ENCODE measurements at regions not wholly inside any gene's neighbourhood (a gene's known extent, or its start where the extent isn't known, plus 50 kb on each side); places are given as distances from the start of the nearest gene placed in this dataset.
"Not testable (repeated sequence)": the region's sequence is repeated elsewhere in the genome, so short reads cannot be mapped to it uniquely, and the experiment has no call there.

GRCh38 chr14:104252256-104253215, 114.1 kb downstream of the KIF26A start:
- no peak for DNase-seq

DNA sequence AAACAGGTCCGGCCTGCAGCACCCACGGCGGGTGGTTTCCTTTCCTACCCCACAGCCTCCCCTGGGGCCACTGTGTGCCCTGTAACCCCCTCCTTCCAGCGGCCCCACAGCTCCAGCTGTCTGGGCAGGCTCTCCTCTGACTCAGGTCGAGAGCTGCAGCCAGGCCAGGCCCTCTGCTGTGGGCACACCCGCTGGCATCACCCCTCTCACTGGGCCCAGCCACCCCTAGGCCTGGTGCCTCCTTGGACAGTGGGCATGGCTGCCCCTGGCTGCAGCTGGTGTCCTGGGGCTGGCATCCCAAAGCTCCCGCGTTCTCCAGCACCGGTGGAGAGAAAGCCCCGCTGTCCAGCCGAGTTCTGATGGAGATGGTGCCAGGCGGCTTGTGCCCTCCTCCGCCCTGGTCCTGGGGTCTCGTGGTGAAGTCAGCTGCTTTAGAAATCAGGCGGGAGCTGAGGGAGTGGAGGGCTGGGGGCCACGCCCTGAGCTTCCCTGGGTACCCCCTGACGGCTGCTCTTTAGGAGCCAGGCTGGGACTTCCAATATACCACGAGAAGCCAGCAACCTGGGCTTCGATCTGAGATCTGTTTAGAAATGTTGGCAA, 114.9 kb downstream of the KIF26A start:
- DNase-seq: no peak

GRCh38 chr14:104253901-104254353, 115.5 kb downstream of the KIF26A start:
- DNase-seq: no peak

GRCh38 chr14:104254735-104255400, 116.5 kb downstream of the KIF26A start:
- peak; percentile 8 for DNase-seq

DNA sequence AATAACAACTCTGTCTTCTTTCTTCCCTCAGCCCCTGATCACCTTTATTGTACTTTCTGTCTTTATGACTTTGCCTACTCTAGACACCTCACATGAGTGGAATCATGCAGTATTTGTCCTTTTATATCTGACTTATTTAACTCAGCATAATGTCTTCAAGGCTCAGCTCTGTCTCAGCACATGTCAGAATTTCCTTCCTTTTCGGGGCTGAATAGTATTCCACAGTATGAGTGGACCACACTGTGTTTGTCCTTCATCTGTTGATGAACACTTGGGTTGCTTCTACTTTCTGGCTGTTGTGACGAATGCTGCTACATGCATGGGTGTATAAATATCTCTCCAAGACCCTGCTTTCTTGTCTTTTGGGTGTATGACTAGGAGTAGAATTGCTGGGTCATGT, 117.6 kb downstream of the KIF26A start:
- no peak for DNase-seq

GRCh38 chr14:104262515-104263514, 124.4 kb downstream of the KIF26A start:
- DNase-seq: no peak

GRCh38 chr14:104263675-104264358, 125.4 kb downstream of the KIF26A start:
- DNase-seq: no peak

DNA sequence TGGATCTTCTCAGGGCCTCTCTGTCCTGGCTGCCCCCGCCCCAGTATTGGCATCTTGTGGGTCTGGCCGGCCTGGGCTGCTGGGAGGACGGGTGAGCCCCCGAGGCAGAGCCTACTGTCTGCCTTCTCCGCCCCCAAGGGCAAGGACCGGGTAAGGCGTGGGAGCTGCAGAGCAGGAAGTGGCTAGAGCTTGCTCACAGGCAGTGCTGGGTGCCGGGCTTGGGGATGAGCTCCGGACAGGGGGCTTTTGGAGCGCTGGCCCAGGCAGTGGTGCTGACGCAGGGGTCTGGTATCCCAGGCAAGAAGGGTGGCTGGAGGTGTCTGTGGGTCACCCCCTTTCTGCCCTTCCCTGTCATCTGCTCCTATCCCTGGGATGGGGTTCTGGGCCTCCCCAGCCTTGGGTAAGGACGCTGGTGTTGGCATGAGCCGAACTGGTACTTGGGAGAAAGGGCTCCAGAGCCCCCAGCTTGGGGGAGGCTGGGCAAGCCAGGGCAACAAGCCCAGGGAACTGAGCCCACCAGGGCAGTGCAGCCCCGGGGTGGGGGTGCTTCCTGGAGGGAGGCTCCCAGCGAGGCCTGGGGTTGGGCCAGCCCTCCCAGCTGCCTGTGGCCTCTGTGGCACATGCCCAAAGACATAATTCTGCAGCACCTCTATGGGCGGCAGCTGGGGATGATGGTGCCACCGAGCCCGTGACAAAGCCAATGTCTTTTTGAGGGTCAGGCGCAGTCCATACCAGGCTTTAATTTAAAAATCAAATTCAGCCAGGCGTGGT, 126.3 kb downstream of the KIF26A start:
- DNase-seq: no peak

DNA sequence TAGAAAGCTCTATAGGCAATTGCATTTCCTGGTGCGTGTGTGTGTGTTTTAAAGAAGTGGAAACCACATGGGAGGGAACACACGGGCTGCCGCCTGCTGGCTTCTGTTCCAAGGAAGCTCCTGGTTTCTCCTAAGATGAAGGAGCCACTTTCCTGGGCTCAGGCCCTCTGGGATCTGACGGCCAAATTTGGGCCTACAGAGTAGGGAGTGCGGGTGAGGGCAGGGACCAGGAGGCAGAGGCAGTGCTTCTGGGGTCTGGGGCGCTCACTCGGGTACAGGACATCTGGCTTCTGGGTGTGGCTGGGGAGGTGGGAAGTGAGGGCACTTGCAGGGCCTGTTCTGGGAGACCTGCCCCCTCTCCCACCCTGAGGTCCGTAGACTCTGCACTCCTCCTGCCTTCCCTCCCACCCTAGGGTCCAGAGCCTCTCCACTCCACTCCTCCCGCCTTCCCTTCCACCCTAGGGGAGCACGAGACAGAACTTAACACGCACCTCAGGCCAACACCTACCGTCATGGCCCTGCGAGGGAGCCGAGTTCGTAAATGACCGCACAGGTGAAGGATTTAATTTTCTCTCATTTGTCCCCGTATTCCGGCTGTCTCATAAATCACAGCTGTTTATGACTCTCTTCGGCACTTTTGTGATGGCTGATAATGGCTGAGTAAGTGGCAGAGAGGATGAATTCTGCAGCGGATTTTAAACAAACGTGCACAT, 127.7 kb downstream of the KIF26A start:
- no peak for DNase-seq

- no peak for DNase-seq
Measured at GRCh38 chr14:104266631-104267575, 128.5 kb downstream of the KIF26A start.

DNA sequence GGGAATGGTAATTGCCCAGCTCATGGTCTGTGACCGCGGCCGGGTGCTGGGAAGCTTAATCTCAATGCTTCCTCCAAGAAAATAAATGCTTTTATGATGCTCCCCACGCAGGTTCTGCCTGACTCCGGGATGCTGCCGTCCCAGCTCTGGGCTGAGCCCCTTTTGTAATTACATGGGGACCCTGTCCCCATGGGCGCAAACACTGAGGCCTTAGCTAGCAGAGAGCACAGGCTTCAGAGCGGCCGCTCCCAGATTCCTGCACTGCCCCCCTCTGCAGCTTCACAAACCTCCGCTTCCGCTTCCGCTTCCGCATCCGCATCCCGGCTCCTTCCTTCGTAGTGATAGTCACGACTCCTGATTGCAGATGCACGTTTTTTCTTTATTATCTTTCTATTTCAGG, 129.5 kb downstream of the KIF26A start:
- DNase-seq: no peak

DNA sequence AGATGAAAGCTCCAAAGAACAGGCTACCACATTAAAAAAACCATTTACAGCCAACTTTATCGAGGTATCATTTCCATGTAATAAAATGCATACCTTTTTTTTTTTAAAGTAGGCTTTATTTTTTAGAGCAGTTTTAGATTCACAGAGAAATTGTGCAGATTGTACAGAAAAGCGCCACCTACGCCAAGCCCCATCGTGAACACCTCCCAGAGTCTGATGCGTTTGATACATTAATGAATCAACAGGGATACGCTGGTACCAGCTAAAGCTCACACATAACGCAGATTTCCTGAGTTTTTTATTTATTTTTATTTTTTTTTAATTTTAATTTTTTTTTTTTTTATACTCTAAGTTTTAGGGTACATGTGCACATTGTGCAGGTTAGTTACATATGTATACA, 129.9 kb downstream of the KIF26A start:
- no peak for DNase-seq

DNA sequence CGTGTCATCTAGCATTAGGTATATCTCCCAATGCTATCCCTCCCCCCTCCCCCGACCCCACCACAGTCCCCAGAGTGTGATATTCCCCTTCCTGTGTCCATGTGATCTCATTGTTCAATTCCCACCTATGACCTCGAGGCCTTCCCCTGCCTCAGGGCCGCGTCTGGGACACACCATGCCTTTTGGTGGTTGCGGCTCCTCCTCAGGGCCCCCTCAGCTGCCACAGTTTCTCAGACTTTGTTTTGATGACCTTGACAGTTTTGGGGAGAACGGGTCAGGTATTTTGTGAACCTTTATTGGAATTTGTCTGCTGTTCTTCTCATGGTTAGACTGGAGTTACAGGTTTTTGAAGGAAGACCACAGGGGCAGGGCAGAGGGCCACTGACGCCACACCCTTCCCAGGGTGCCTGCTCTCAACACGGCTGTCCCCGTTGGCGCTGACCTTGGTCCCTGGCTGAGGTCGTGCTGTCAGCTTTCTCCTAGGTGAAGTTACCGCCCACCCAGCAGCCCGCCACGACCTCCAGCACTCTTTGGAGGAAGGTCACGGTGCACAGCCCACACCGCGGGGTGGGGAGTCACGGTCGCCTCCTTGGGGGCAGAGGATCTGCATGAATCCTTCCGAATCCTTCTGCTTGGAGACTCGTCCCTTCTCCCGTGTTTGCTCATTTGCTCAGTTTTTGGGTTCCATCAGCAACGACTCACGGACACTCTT, 130.5 kb downstream of the KIF26A start:
- DNase-seq: no peak

GRCh38 chr14:104269511-104270241, 131.3 kb downstream of the KIF26A start:
- DNase-seq: not testable (repeated sequence)

- DNase-seq: no peak
Measured at GRCh38 chr14:104271391-104271790, 133.0 kb downstream of the KIF26A start.

GRCh38 chr14:104274806-104275205, 136.4 kb downstream of the KIF26A start:
- no peak for DNase-seq

DNA sequence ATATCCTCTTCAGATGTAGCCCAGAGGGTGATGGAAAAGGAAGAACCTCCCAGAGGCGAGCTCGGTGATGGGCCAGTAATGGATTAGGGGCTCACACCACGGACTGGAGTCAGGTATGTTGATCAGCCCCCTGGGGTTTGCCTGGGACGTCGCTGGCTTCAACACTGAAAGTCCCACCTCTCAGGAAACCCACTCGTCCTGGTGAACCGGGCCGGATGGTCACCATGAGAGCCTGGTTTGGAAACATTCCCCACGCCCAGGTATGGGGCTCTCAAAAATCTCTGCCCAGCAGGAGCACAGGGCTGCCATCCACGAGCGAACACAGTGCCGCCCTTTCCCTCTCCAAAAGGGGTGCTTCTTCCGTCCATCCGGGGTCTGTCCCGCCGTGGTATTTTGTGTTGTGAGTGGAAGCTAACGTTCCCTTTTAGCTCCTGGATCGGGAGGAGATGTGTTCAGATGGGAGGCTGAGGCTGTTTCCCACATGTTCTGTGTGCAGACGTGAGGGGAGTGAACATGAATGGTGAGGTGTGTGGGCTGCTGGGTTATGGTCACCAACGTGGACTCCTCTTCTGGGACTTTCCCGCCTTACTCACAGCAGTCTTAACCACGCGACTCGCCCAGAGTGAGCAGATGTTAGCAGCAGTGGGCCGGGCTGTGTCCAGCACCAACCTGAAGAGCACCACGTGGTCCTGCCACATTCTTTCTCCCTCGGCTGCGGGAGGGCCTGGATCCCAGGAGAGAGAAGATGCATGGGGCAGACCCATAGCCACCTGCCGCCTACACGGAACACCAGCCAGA, 139.2 kb downstream of the KIF26A start:
- DNase-seq: no peak

Data from DMS 273 treated with DMSO at 0.1 percent for 48 hours (cell line).